ENCODE measurements at regions not wholly inside any gene's neighbourhood (a gene's known extent, or its start where the extent isn't known, plus 50 kb on each side); places are given as distances from the start of the nearest gene placed in this dataset.
A peak's percentile ranks its signal among the peaks of the same experiment; 100 is the strongest.

- H3K4me3 ChIP-seq (replicated peaks in 1 of 2; ENCODE audit: low read depth in 2 of 2, low read length in 2 of 2): no peak overlapping the region
- DNase-seq (ENCODE audit: low read depth in 2 of 2): no peak
- no peak for TF ChIP-seq CTCF (IDR thresholded peaks at IDR 0.05; ENCODE audit: low read depth, low read length)
Observed at GRCh38 chr21:15206514-15206913, 141.7 kb upstream of the NRIP1 start.

- no peak for TF ChIP-seq CTCF (IDR thresholded peaks at IDR 0.05; ENCODE audit: low read depth, low read length)
- H3K4me3 ChIP-seq (replicated peaks in 1 of 2; ENCODE audit: low read depth in 2 of 2, low read length in 2 of 2): no peak overlapping the region
- DNase-seq (ENCODE audit: low read depth in 2 of 2): no peak
Observed at GRCh38 chr21:15207231-15207630, 142.4 kb upstream of the NRIP1 start.

GRCh38 chr21:15207635-15208370 lies 143.0 kb upstream of the NRIP1 start:
- no peak overlapping the region for H3K4me3 ChIP-seq (replicated peaks in 1 of 2; ENCODE audit: low read depth in 2 of 2, low read length in 2 of 2)
- TF ChIP-seq CTCF (IDR thresholded peaks at IDR 0.05; ENCODE audit: low read depth, low read length): no peak
- no peak for DNase-seq (ENCODE audit: low read depth in 2 of 2)

GRCh38 chr21:15208786-15209185 lies 144.0 kb upstream of the NRIP1 start:
- H3K4me3 ChIP-seq (replicated peaks in 1 of 2; ENCODE audit: low read depth in 2 of 2, low read length in 2 of 2): no peak overlapping the region
- TF ChIP-seq CTCF (IDR thresholded peaks at IDR 0.05; ENCODE audit: low read depth, low read length): no peak
- DNase-seq (ENCODE audit: low read depth in 2 of 2): no peak

GRCh38 chr21:15209224-15209623 lies 144.4 kb upstream of the NRIP1 start:
- H3K4me3 ChIP-seq (replicated peaks in 1 of 2; ENCODE audit: low read depth in 2 of 2, low read length in 2 of 2): no peak overlapping the region
- TF ChIP-seq CTCF (IDR thresholded peaks at IDR 0.05; ENCODE audit: low read depth, low read length): no peak
- no peak for DNase-seq (ENCODE audit: low read depth in 2 of 2)

- DNase-seq (ENCODE audit: low read depth in 2 of 2): peak; percentile 62 to 64
- H3K4me3 ChIP-seq (replicated peaks in 1 of 2; ENCODE audit: low read depth in 2 of 2, low read length in 2 of 2): no peak overlapping the region
- TF ChIP-seq CTCF (IDR thresholded peaks at IDR 0.05; ENCODE audit: low read depth, low read length): no peak
Observed at GRCh38 chr21:15210235-15210678, 145.5 kb upstream of the NRIP1 start.

Data from cardiac fibroblast (primary cell).